ENCODE measurements at regions not wholly inside any gene's neighbourhood (a gene's known extent, or its start where the extent isn't known, plus 50 kb on each side); places are given as distances from the start of the nearest gene placed in this dataset.

DNA sequence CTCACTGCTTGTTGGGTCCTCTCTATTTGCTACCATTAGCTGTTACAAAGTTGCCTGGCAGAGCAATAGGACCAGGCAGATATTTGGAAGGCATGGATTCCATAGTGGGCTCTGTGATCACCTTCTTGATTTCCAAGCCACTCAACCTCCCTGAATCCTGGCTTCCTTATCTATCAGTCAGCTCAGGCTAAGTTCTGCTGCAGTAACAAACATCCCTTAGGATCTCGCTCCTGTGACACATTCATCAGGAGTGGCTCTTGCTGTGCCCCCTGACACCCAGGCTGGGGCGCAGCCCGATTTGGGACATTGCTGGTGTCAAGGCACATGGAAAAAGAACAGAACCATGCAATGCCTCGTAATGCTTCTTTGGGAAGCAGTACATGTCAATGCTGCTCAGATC lies 503.9 kb downstream of the TBC1D22A start:
- no peak for TF ChIP-seq GATA3 (IDR thresholded peaks at IDR 0.05; ENCODE audit: low read depth, low read length)
- TF ChIP-seq GATA2 (IDR thresholded peaks at IDR 0.05; ENCODE audit: low read depth, low read length), result no peak
